ENCODE measurements at regions not wholly inside any gene's neighbourhood (a gene's known extent, or its start where the extent isn't known, plus 50 kb on each side); places are given as distances from the start of the nearest gene placed in this dataset.

DNA sequence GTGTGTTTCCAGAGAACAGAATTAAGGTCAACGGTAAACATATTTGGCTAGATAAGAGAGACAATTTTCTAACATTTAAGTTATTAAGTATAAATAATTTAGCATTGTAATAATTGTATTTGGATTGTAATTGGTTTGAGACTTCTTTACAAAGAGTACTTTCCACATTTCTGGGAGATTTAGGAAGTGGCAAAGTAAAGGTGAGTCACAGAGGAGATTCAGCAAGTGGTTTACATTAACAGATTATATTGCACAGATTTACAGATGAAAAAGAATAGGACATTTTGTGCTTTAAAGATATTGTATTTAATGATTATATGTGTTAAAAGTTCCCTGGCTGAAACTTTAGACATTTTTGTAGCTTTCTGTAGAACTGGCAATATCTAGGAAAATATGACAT lies 584.4 kb upstream of the AADAT start:
- TF ChIP-seq CTCF (IDR thresholded peaks at IDR 0.05) = no peak
- Histone ChIP-seq H3K9me3 (no peaks in the 10 kb centered on the region), H3K36me3 (no peaks in the 10 kb centered on the region), H3K4me3 (no peak overlapping the region), H3K27ac (no peak overlapping the region), H3K27me3 (no peaks in the 10 kb centered on the region), H3K4me1 (no peaks in the 10 kb centered on the region)
- DNase-seq (no peak), ATAC-seq (no peak)
- intact Hi-C loops (cut with DNase I) = no loop called here

GRCh38 chr4:170672381-170672965 lies 582.7 kb upstream of the AADAT start:
- no peak overlapping the region for H3K4me3 ChIP-seq
- no peak for TF ChIP-seq CTCF (IDR thresholded peaks at IDR 0.05)
- H3K27ac ChIP-seq = no peak overlapping the region
- intact Hi-C loops (cut with DNase I) = no loop called here
- ATAC-seq (no peak), DNase-seq (no peak)
- no peaks in the 10 kb centered on the region for H3K27me3 ChIP-seq
- no peaks in the 10 kb centered on the region for H3K36me3 ChIP-seq
- no peaks in the 10 kb centered on the region for H3K9me3 ChIP-seq
- H3K4me1 ChIP-seq = no peaks in the 10 kb centered on the region

DNA sequence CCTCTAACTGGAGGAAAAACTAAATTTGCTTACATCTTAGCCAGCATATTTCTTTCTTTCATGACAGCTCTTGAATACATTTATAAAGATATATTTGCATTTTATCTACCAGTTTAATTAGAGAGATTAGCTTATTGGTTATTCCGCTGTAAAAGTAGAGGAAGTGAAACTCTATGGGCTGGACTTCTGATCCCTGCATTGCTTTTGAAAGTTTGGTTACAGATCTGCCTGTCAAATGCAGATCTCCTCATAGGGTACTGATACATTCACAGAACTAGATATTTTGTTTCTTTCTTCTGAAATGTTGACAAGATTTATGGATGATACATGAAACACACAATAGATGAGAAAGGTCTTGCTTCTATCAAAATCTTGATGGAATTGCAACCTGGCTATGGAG lies 581.4 kb upstream of the AADAT start:
- TF ChIP-seq CTCF (IDR thresholded peaks at IDR 0.05) = no peak
- Histone ChIP-seq H3K4me1 (no peaks in the 10 kb centered on the region), H3K4me3 (no peak overlapping the region), H3K27me3 (no peaks in the 10 kb centered on the region), H3K9me3 (no peaks in the 10 kb centered on the region), H3K36me3 (no peaks in the 10 kb centered on the region), H3K27ac (no peak overlapping the region)
- intact Hi-C loops (cut with DNase I) = no loop called here
- ATAC-seq (no peak), DNase-seq (no peak)

GRCh38 chr4:170667814-170668213 lies 578.1 kb upstream of the AADAT start:
- H3K4me3 ChIP-seq = no peak overlapping the region
- intact Hi-C loops (cut with DNase I) = no loop called here
- no peak overlapping the region for H3K27ac ChIP-seq
- H3K36me3 ChIP-seq = no peaks in the 10 kb centered on the region
- DNase-seq = no peak
- no peaks in the 10 kb centered on the region for H3K27me3 ChIP-seq
- no peaks in the 10 kb centered on the region for H3K9me3 ChIP-seq
- no peak for ATAC-seq
- no peaks in the 10 kb centered on the region for H3K4me1 ChIP-seq
- no peak for TF ChIP-seq CTCF (IDR thresholded peaks at IDR 0.05)

DNA sequence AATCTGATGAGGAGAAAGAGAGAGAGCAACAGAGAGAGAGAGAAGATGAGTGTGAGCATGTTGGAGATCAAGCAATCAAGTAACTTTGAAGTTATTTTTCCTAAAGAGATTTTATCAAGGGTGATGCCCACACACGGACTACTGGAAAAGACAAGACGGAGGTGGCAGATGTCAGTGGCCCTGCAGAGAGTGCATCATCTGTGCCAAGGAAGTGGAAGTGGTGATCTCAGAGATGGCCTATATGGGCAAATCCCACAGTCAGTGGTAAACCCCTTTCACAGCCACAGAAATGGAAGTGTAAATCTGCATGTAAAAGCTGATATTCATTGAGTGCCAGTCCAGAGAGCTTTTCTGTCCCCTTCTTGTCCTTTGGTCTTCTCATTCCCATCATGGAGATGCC lies 577.2 kb upstream of the AADAT start:
- ATAC-seq = no peak
- Histone ChIP-seq H3K36me3 (no peaks in the 10 kb centered on the region), H3K9me3 (no peaks in the 10 kb centered on the region), H3K4me1 (no peaks in the 10 kb centered on the region), H3K27ac (no peak overlapping the region), H3K27me3 (no peaks in the 10 kb centered on the region), H3K4me3 (no peak overlapping the region)
- no peak for TF ChIP-seq CTCF (IDR thresholded peaks at IDR 0.05)
- intact Hi-C loops (cut with DNase I) = no loop called here
- DNase-seq = no peak

- Histone ChIP-seq H3K27me3 (no peaks in the 10 kb centered on the region), H3K27ac (no peak overlapping the region), H3K36me3 (no peaks in the 10 kb centered on the region), H3K9me3 (no peaks in the 10 kb centered on the region), H3K4me1 (no peaks in the 10 kb centered on the region), H3K4me3 (no peak overlapping the region)
- intact Hi-C loops (cut with DNase I) = no loop called here
- DNase-seq (no peak), ATAC-seq (no peak)
- TF ChIP-seq CTCF (IDR thresholded peaks at IDR 0.05) = no peak
Measured at GRCh38 chr4:170662250-170662649, 572.5 kb upstream of the AADAT start.
